GM12878 (cell line): ENCODE measurements at regions not wholly inside any gene's neighbourhood (a gene's known extent, or its start where the extent isn't known, plus 50 kb on each side); places are given as distances from the start of the nearest gene placed in this dataset.

ENCODE experiments used
- ATAC-seq: fragments of 200-7000 bp; cut with Tn5 transposase; 3 replicates; pipeline ENCODE4 v1.9.1; 2020; ENCODE audit warnings: mild to moderate bottlenecking, moderate library complexity
- BruUV-seq: library from RNA; stranded (reverse); fragments of 400-500 nt; replicated peaks from 2 replicates; lab custom pipeline; 2021; lab: Mats Ljungman, UMichigan
- CTCF ChIA-PET: fragments of 300-600 bp; sonication (Branson Sonifier 250); formaldehyde crosslinking; extraction: SDS; loops from one replicate; lab custom pipeline; 2021; ENCODE audit warnings: inconsistent platforms; lab: Yijun Ruan, JAX
- POLR2A ChIA-PET: fragments of 350-600 bp; formaldehyde crosslinking; extraction: SDS; loops from one replicate; lab custom pipeline; 2021; ENCODE audit warnings: inconsistent platforms; lab: Charles Lee
- RAD21 ChIA-PET: fragments of 300-600 bp; sonication (Branson Sonifier 250); formaldehyde crosslinking; loops from one replicate; lab custom pipeline; 2023; ENCODE audit warnings: antibody characterized with exemption; ENCODE audit not compliant: unreplicated experiment; lab: Charles Lee
- SMC1A ChIA-PET: fragments of 300-600 bp; sonication (Branson Sonifier 250); formaldehyde crosslinking; loops from one replicate; lab custom pipeline; 2023; ENCODE audit not compliant: unreplicated experiment, uncharacterized antibody; lab: Charles Lee
- DNase-seq: peaks from one replicate; pipeline ENCODE4 v3.0.0-alpha.2; 2011; ENCODE audit warnings: low read depth, low spot score
- FAIRE-seq: peaks from 3 replicates; lab custom pipeline; 2011; peaks lifted over from hg19 to GRCh38; lab: Jason Lieb, UNC
- H2AFZ ChIP-seq: 2 replicates; pipeline ENCODE4 v1.6.0; 2011; ENCODE audit warnings: low read depth, low read length, control low read depth; ENCODE audit not compliant: control insufficient read depth
- H3K27ac ChIP-seq: 2 replicates; pipeline ENCODE4 v1.5.1; 2011; ENCODE audit warnings: control low read depth; ENCODE audit not compliant: control insufficient read depth, insufficient read depth
- H3K27me3 ChIP-seq, 2 experiments: replicated peaks in 1 of 2; 2 replicates each; pipeline versions ENCODE4 v1.6.0 to v1.6.1; 2011; ENCODE audit warnings: low read length in 1 of 2; ENCODE audit not compliant: control insufficient read depth in 2 of 2, insufficient read depth in 2 of 2
- H3K36me3 ChIP-seq, 2 experiments: 2 replicates each; pipeline ENCODE4 v1.5.1; 2011; ENCODE audit warnings: low read length in 1 of 2; ENCODE audit not compliant: control insufficient read depth in 2 of 2, insufficient read depth in 2 of 2
- H3K4me1 ChIP-seq: 2 replicates; pipeline ENCODE4 v1.6.1; 2011; ENCODE audit warnings: mild to moderate bottlenecking, low read length, moderate library complexity, mixed read lengths; ENCODE audit not compliant: control insufficient read depth, insufficient read depth
- H3K4me2 ChIP-seq: 2 replicates; pipeline ENCODE4 v1.6.0; 2011; ENCODE audit warnings: control low read depth; ENCODE audit not compliant: control insufficient read depth, insufficient read depth
- H3K4me3 ChIP-seq: fragments of 200-600 bp; sonication (generic); 2 replicates; pipeline ENCODE4 v1.5.1; 2016
- H3K79me2 ChIP-seq: 2 replicates; pipeline ENCODE4 v1.6.0; 2011; ENCODE audit warnings: low read length; ENCODE audit not compliant: control insufficient read depth, insufficient read depth
- H3K9ac ChIP-seq: 2 replicates; pipeline ENCODE4 v1.8.0; 2011; ENCODE audit warnings: low read length, control low read depth, mixed read lengths; ENCODE audit not compliant: control insufficient read depth, insufficient read depth
- H3K9me3 ChIP-seq: replicated peaks from 3 replicates; pipeline ENCODE4 v1.5.1; 2011; ENCODE audit warnings: mild to moderate bottlenecking, low read length; ENCODE audit not compliant: control insufficient read depth, insufficient read depth
- H4K20me1 ChIP-seq: 2 replicates; pipeline ENCODE4 v1.6.0; 2011; ENCODE audit not compliant: control insufficient read depth, insufficient read depth
- CBX5 ChIP-seq: sonication (generic); IDR thresholded peaks from 2 replicates; pipeline ENCODE4 v1.6.1; 2016; ENCODE audit warnings: low read depth, moderate library complexity, mild to moderate bottlenecking, inconsistent platforms
- DPF2 ChIP-seq: fragments of 450-650 bp; IDR thresholded peaks from 2 replicates; pipeline ENCODE4 v1.6.1; 2017; ENCODE audit warnings: mild to moderate bottlenecking
- GABPA ChIP-seq: IDR thresholded peaks from 2 replicates; pipeline ENCODE4 v1.6.1; 2014; ENCODE audit warnings: antibody characterized with exemption, low read depth, mild to moderate bottlenecking, inconsistent platforms
- GATAD2B ChIP-seq: fragments of 450-650 bp; conservative IDR thresholded peaks from 2 replicates; pipeline ENCODE4 v1.6.1; 2017; ENCODE audit warnings: low read depth, mild to moderate bottlenecking, moderate library complexity
- IRF4 ChIP-seq: IDR thresholded peaks from 2 replicates; pipeline ENCODE4 v1.6.1; 2011; ENCODE audit warnings: low read depth, low read length
- KLF5 ChIP-seq: fragments of 450-650 bp; IDR thresholded peaks from 2 replicates; pipeline ENCODE4 v1.6.1; 2014; ENCODE audit warnings: mild to moderate bottlenecking; ENCODE audit not compliant: partially characterized antibody
- MTA2 ChIP-seq: fragments of 450-650 bp; IDR thresholded peaks from 2 replicates; pipeline ENCODE4 v1.6.1; 2016; ENCODE audit warnings: low read depth, mild to moderate bottlenecking, moderate library complexity
- NBN ChIP-seq: fragments of 450-650 bp; IDR thresholded peaks from 2 replicates; pipeline ENCODE4 v1.6.1; 2016
- PML ChIP-seq: IDR thresholded peaks from 2 replicates; pipeline ENCODE4 v1.6.1; 2012; ENCODE audit warnings: low read length, inconsistent platforms
- POLR2A ChIP-seq: IDR thresholded peaks from 2 replicates; pipeline ENCODE4 v1.6.1; 2011; ENCODE audit warnings: low read depth, mild to moderate bottlenecking, low read length
- RBBP5 ChIP-seq: fragments of 200-600 bp; sonication (generic); conservative IDR thresholded peaks from 2 replicates; pipeline ENCODE4 v1.6.1; 2016
- SIN3A ChIP-seq: IDR thresholded peaks from 2 replicates; pipeline ENCODE4 v1.6.1; 2012; ENCODE audit warnings: low read depth, low read length, improper control_type of control experiment
- ZNF687 ChIP-seq: fragments of 450-650 bp; IDR thresholded peaks from 2 replicates; pipeline ENCODE4 v1.6.1; 2017; ENCODE audit warnings: mild to moderate bottlenecking, moderate library complexity
- ZSCAN29 ChIP-seq: fragments of 450-650 bp; IDR thresholded peaks from 2 replicates; pipeline ENCODE4 v1.6.1; 2017; ENCODE audit warnings: mild to moderate bottlenecking, moderate library complexity
- WGBS: methylation state at CpG from one replicate; pipeline ENCODE4 v1.1.6; 2016; ENCODE audit warnings: low lambda C conversion rate; ENCODE audit not compliant: insufficient replicate concordance, insufficient coverage; ENCODE audit errors: missing lambda C conversion rate; 5-methylcytosine and 5-hydroxymethylcytosine counted together
- in situ Hi-C: fragments of 300-500 bp; cut with MboI; formaldehyde crosslinking; loops from 9 replicates; pipeline ENCODE4 v1.14.3; 2018; ENCODE audit warnings: mixed read lengths
- intact Hi-C: fragments of 100-400 bp; cut with micrococcal nuclease; formaldehyde crosslinking; loops from one replicate; pipeline ENCODE4 v1.14.2; 2022; ENCODE audit not compliant: unreplicated experiment
- TF ChIP-seq, protein P1 (sequence below): fragments of 450-650 bp; IDR thresholded peaks from 2 replicates; pipeline ENCODE4 v1.6.1; 2017; ENCODE audit warnings: mild to moderate bottlenecking

DNA sequence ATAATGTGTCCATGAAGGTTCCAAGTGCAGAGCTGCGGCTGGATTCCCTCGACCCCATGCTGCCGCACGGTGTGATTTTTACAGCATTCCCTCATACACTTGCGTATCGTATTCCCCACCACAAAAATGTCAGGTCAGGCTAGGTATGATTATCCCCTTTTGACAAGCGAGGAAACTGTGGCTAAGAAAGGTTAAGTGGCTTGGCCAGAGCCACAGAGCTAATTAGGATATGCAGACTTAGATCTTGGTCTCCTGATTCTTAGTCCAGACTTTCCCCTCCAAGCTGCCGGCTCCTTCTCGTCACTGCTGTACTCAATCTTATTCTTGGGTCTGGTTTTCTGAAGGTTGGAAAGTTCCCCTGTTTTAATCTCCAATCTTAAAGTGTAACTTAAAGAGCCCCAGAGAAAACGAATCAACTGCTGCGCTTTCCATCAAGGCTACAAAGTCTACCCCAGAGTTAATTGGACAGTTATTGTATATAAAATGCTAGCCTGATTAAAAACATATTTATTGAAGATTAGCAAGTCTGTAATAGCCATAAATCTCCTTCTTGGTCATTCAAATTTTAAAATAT, 176.6 kb downstream of the ADAMTS15 start (continued):
- TF ChIP-seq ZSCAN29 (no peak), PML (no peak), GATAD2B (no peak), NBN (no peak), GABPA (no peak), ZNF687 (no peak)

- no peak overlapping the region for H2AFZ ChIP-seq
- in situ Hi-C loops, result no loop called here
- no peaks in the 10 kb centered on the region for H3K36me3 ChIP-seq
- H4K20me1 ChIP-seq, result no peaks in the 10 kb centered on the region
- BruUV-seq, result no TSS peak
- H3K4me3 ChIP-seq, result no peak overlapping the region
- no peak for ATAC-seq
- no peak for FAIRE-seq
- H3K79me2 ChIP-seq, result no peaks in the 10 kb centered on the region
- WGBS, result 43% methylated on average over 15 of the region's 15 CpGs
- H3K27me3 ChIP-seq, result peaks cover 1 to 3% of the 10 kb centered on the region in 2 experiments; a peak in 2 of 4 replicates
- ChIA-PET POLR2A (no interaction called here), RAD21 (no interaction called here), CTCF (no interaction called here), SMC1A (interaction anchor here (0.7 kb wide), 1 partner anchor 53 kb away, joined by 3 read pairs; no protein-coding TSS in a partner anchor)
- no peak overlapping the region for H3K27ac ChIP-seq
- H3K9me3 ChIP-seq, result no peaks in the 10 kb centered on the region
- no peak for DNase-seq
- no peaks in the 10 kb centered on the region for H3K4me1 ChIP-seq
- H3K4me2 ChIP-seq, result no peak overlapping the region
- intact Hi-C loops, result no loop called here
- H3K9ac ChIP-seq, result no peak overlapping the region
- TF ChIP-seq, protein P1, sequence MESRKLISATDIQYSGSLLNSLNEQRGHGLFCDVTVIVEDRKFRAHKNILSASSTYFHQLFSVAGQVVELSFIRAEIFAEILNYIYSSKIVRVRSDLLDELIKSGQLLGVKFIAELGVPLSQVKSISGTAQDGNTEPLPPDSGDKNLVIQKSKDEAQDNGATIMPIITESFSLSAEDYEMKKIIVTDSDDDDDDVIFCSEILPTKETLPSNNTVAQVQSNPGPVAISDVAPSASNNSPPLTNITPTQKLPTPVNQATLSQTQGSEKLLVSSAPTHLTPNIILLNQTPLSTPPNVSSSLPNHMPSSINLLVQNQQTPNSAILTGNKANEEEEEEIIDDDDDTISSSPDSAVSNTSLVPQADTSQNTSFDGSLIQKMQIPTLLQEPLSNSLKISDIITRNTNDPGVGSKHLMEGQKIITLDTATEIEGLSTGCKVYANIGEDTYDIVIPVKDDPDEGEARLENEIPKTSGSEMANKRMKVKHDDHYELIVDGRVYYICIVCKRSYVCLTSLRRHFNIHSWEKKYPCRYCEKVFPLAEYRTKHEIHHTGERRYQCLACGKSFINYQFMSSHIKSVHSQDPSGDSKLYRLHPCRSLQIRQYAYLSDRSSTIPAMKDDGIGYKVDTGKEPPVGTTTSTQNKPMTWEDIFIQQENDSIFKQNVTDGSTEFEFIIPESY, result no peak
- TF ChIP-seq CBX5, result no peak
- no peak for TF ChIP-seq POLR2A
- TF ChIP-seq DPF2, result no peak
- TF ChIP-seq IRF4, result no peak
- no peak for TF ChIP-seq RBBP5
- TF ChIP-seq MTA2, result no peak
- TF ChIP-seq SIN3A, result no peak
- TF ChIP-seq KLF5, result no peak
Measured at GRCh38 chr11:130625578-130626306, 177.3 kb downstream of the ADAMTS15 start.
